OCI-M1 (cell line): ENCODE measurements at regions not wholly inside any gene's neighbourhood (a gene's known extent, or its start where the extent isn't known, plus 50 kb on each side); places are given as distances from the start of the nearest gene placed in this dataset.
A peak's percentile ranks its signal among the peaks of the same experiment; 100 is the strongest.
"Not testable (repeated sequence)": the region's sequence is repeated elsewhere in the genome, so short reads cannot be mapped to it uniquely, and the experiment has no call there.

Source experiments
- DNase-seq: peaks from one replicate; lab custom pipeline; 2025; lab: John Stamatoyannopoulos, UW

DNA sequence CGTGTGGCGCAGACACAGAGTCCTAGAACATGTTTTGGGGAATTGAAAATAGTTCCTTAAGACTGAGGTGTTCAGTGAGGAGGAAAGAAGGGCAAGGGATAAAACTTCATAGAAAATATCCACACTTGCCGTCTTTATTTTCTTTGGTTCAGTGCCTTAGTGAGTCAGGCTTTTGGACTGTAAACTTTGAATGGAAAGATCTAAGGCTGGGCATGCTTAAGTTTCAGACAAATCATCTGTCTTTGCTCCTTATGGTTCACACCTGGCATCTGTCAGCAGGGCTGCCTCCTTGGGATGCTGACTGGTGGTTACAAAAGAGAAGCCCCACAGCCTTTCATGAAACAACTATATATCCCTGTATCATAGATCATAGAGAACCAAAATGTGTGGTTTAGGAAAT lies 136.3 kb upstream of the PRICKLE1 start:
- no peak for DNase-seq

DNA sequence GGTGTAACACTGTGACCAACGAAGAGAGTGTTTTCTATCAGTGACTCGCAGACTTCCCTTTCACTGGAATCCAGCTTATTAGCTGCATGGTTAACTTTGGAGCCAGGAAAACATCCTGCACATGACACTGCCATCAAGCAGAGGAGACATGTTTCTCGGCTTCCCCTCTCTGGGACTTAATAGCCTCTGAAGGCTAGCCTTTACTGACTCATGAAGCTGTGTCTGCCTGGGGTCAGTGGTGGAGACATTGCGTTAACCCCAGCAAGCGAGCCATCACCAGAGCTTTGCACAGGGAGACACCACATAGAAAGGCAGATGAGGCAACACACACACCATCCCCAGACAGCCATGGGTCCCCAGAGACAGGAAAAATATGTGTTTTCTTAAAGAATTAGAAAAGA lies 126.9 kb upstream of the PRICKLE1 start:
- DNase-seq, result no peak

DNA sequence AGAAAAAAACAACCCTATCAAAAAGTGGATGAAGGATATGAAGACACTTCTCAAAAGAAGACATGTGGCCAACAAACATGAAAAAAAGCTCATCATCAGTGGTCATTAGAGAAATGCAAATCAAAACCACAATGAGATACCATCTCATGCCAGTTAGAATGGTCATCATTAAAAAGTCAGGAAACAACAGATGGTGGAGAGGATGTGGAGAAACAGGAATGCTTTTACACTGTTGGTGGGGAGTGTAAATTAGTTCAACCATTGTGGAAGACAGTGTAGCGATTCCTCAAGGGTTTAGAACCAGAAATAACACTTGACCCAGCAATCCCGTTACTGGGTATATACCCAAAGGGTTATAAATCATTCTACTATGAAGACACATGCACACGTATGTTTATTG lies 124.0 kb upstream of the PRICKLE1 start:
- DNase-seq, result not testable (repeated sequence)

DNA sequence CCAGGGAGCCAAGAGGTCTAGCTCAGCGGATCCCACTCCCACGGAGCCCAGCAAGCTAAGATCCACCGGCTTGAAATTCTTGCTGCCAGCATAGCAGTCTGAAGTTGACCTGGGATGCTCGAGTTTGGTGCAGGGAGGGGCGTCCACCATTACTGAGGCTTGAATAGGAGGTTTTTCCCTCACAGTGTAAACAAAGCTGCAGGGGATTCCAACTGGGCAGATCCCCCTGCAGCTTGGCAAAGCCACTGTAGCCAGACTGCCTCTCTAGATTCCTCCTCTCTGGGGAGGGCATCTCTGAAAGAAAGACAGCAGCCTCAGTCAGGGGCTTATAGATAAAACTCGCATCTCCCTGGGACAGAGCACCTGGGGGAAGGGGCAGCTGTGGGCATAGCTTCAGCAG lies 118.8 kb upstream of the PRICKLE1 start:
- not testable (repeated sequence) for DNase-seq

DNA sequence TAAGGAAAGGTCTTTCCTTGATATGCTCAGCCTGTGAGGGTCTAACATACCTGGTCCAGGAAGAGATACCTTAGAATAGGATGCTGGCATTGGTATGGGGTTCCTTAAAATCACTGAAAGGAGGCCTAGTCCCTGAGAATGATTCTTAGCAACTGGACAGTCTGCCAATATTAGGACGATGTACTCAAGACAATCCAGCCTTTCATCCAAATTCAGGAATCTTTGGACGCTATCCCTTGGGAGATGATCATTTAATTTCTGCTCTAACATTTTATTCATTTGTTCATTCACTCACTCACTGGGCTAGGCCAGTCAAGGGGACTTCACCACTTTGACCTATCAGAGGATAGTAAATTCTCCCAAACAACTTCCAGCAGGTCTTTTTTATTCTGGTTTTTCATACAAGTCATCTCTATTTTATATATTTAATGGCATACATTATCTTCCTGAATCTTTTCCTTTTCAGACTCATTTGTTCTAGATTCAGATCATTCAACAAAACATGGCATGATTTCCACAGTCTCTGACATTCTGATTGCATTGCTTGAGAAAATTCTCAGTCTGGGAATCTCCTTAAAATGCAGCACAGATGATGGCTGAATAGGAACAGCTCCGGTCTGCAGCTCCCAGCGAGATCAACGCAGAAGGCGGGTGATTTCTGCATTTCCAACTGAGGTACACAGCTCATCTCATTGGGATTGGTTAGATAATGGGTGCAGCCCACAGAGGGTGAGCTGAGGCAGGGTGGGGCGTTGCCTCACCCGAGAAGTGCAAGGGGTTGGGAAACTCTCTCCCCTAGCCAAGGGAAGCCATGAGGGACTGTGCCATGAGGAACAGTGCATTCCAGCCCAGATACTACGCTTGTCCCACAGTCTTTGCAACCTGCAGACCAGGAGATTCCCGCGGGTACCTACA lies 118.0 kb upstream of the PRICKLE1 start:
- no peak for DNase-seq

DNA sequence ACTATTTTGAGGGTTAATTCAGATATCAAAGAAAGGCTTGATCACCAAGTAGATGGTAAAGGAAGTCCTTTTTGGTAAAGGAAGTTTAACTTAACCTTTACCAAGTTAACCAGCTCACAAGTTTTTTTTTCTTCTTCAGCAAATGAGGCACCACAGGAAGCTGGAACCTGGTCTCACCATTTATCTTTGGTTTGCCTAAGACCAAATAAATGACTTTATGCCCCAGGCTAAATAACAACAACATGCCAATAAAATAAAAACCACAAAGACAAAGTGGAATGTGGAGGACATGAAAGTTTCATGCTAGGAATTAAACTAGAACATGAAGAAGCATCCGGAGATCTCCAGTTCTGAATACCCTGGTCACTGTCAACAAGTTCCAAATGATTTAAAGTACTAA lies 116.8 kb upstream of the PRICKLE1 start:
- DNase-seq, result no peak

DNA sequence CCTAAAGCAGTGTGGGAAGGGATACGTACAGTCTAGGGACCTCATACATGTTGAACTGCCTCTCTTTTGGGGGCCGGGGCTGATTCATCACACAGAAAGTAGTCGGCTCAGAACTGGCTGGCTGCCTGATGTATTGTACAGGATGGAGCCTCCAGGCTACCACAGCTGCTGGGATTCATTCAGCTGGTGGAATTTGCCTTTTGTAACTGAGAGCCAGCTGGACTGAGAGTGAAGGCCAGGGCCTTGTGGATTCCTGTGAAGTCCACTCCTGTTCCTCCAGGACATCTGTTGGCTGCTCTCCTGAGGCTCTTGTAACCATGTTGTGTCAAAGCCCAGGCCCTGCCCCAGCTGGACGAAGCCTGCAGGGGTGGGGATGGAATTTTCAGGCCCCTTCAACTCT lies 116.3 kb upstream of the PRICKLE1 start:
- no peak for DNase-seq

DNA sequence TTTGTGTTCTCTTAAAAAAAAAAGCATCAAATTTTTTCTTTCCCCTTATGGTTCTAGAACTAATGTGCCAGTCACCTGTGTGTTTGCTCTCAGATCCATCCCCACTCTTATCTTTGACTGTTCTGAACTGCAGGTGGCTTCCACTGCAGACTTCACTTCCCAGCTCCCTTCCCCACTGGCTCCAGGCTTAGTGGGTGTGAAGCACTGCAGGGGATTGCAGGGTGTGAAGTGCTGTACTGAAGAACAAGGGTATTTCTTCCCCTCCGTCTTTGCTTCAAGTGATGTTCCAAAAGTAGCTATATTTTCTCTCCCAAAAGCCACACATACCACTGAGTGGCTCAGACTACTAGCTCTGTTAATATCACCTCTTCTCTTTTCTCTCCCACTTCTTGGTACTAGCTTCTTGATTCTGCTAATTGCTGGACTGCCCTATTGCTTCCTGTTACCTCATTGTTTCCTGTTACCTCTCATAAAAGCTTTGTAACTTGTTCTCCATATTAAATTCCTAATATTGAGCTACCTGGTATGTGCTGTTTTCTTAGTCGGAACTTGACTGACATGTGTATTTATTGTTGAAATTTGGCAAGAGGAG lies 115.4 kb upstream of the PRICKLE1 start:
- DNase-seq, result peak; percentile 20

DNA sequence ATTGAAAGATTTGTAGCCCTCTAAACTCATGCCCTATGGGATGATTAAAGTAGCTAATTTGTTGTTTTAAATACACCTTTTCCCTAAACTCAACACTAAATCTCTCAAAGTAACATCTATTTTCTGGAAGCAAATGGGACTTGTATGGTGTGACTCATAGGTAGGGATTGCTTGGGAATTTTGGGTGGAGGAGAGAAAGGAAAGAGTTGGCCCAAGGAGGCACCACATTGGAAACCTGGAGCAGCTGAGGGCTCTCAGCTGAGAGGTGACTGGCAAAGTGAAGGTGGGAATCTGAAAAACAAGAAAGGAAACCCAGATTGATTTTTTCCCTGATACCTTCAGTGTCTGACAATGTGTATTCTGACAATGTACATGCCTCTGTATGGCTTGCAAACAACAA lies 114.8 kb upstream of the PRICKLE1 start:
- DNase-seq, result no peak

DNA sequence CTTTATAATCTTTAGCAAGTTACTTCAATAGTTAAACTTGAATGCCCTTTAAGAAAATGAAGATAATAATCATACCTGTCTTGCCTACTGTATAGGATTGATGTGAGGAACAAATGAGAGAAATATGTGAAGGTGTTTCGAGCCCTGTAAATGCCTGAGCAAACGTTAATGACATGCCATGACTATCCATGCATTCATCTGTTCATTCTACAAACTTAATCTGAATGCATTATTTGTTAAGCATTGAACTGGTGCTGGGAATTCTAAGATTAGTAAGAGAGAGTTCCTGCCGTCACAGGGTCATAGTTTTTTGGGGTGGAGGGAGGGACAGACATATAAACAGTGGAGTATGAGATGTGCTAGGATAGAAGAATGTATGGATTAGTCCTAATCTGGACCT lies 111.5 kb upstream of the PRICKLE1 start:
- DNase-seq, result no peak

DNA sequence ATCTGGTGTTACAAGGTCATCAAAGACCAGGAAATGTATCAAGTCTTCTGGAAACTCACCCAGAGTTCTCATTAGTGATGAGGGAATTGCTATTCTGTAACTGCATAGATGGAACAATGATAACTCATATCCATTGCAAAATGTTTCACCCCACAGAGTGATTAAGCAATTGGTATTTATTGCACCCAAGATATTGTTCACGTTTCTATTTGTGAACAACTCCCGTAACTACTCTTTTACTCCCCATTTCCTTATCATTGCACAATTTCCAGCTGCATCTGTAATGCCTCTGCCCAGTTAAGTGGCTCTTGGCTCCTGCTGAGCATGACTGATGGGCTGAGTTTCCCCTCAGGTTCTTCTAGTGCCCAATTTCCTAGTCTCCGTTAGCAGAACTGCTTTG lies 108.7 kb upstream of the PRICKLE1 start:
- no peak for DNase-seq

DNA sequence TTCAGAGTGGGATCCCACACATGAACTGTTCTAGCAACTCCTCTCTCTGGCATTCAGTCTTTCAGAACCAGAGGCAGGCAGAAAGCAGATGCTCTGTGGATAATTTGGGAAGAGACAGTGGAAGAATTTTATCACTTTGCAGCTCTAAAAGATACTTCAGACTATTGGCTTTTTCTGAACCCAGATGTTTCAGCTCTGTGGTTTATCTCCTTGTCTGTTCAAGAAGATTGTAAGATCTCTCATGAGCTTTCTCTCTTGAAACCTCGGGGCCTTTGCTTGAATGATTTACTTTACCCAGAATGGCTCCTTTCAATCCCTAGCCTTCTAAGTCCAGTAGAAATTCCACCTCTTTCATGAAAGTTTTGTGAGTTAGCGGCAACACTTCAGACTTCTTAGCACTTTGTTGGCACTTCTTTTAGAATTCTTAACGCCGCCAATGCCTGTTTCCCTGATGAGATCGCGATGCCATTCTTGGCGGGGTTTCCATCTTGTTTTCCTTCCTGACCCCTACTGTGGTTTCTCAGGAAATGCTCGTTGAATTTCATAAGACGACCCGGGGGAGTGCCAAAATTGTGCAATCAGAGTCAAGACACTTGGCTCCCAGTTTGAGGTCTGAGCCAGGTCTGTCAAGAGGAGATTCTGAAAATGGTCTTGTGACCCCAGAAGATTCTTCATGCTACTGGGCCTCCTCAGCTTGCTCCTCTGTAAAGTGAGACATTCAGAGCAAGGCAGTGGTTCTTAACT lies 107.0 kb upstream of the PRICKLE1 start:
- peak; percentile 45 for DNase-seq

DNA sequence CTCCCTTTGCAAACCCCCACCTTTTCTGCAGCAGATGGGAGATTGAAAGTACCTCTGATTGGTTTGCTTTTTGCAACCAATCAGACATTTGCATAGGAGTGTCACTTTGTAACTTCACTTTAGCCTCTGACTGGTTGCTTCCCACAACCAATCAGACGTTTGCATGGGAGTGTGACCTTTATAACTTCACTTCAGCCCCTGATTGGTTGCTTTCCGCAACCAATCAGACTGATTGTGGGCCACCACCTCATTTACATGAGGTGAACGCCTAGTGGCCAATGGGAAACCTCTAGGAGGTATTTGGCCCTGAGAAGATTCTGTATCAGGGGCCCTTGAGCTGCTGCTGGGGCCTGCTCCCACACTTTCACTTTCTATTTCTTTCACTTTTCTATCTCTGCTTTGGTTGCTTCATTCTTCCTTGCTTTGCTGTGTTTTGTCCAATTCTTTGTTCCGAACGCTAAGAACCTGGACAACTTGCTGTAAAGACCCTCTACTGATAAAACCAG lies 106.0 kb upstream of the PRICKLE1 start:
- DNase-seq, result peak; percentile 89

DNA sequence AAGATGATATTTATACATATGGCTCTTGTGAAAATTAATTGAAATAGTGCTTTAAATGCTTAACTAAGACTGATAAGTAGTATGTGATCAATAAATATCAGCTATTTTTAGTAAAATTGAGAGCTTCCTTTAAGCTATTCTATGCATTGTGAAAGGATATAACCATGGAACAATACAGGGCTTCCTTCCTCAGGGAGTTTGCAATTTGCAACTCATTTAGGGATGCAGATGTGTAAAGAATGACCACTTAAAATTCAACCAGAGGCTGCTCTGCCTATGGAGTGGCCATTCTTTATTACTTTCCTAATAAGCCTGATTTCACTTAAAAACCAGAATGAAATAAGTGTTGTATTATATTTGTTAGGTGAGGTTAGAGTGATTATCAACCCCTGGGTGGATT lies 103.2 kb upstream of the PRICKLE1 start:
- DNase-seq, result peak; percentile 69

DNA sequence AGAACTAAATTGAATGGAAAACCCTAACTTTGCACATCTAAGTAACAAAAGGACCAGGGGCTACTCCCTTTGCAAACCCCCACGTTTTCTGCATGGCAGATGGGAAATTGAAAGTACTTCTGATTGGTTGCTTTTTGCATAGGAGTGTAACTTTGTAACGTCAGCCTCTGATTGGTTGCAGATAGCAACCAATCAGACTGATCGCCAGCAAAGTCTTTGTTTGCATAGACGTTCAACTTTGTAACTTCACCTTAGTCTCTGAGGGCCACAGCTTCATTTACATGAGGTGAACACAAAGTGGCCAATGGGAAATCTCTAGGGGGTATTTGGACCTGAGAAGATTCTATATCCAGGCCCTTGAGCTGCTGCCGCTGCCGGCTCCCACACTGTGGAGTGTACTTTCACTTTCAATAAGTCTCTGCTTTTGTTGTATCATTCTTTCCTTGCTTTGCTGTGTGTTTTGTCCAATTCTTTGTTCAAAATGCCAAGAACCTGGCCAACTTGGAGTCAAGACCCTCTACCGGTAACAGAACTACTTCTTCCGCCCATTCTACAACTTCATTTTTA lies 102.5 kb upstream of the PRICKLE1 start:
- peak; percentile 96 for DNase-seq

DNA sequence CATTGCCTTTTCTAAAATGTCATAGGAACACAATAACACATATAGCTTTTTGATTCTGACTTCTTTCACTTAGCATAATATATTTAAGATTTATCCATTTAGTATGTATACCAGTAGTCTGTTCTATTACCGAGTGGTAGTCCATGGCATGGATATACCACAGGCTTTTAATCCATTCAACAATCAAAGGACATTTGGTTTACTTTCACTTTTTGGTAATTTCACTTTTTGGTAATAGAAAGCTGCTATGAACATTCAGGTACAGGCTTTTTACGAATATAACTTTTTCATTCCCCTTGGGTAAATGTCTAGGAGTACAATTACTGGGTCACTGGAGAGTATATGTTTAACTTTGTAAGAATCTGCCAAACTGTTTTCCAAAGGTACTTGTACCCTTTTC lies 100.7 kb upstream of the PRICKLE1 start:
- DNase-seq, result no peak

DNA sequence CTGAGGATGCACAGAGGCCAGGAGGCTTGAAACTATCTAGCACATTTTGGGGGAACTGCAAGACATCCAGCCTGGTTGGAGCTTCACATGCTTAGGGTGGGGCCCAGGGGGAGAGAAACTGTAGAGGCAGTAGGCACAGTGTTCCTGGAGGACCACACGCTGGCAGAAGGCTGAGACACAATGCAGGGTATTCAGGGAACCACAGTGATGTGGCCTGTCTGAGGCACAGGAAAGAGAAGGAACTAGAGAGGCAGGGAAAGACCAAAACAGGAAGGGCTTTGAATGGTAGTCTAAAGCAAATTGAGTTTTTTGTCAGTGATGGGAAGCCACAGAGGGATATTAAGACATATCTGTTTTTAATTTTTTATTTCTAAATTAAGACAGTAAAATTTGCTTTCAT lies 100.2 kb upstream of the PRICKLE1 start:
- DNase-seq, result no peak

DNA sequence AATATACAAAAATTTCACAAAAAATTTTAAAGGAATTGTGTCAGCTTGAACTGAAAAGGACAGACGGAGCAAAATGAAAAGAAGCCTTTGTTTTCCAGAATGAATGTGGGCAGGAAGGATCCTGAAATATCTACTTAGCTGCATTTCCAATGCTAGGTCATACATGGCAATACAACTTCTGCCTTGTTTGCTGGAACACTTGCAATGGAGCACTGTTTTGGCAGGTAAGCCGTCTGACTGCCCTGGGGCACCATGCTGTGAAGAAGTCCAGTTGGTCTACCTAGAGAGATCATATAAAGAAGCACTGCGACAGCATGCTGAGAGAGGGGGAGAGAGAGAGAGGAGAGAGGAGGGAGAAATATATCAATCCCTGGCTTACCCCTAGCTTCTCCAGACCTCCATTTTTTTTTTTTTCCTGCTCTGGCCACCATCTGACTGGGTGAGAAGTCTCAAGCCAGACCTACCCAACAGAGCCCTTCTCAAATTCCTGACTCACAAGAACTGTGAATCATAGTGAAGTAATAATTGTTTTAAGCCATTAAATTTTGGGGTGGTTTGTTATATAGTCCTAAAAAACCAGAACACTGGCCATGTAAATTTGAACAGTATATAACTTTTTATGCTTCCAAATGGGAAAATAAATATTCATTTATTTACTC lies 97.1 kb upstream of the PRICKLE1 start:
- DNase-seq, result no peak

DNA sequence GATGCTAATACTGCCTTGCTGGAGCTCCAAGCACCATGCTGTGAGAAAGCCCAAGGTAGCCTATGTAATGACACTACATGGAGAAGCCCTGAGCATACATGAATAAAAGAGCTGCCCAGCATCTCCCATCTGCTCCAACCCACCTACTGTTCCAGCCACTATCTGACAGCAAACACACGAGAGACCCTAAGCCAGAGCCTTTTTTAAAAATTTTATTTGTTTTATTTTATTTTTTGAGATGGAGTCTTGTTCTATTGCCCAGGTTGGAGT lies 95.2 kb upstream of the PRICKLE1 start:
- no peak for DNase-seq

DNA sequence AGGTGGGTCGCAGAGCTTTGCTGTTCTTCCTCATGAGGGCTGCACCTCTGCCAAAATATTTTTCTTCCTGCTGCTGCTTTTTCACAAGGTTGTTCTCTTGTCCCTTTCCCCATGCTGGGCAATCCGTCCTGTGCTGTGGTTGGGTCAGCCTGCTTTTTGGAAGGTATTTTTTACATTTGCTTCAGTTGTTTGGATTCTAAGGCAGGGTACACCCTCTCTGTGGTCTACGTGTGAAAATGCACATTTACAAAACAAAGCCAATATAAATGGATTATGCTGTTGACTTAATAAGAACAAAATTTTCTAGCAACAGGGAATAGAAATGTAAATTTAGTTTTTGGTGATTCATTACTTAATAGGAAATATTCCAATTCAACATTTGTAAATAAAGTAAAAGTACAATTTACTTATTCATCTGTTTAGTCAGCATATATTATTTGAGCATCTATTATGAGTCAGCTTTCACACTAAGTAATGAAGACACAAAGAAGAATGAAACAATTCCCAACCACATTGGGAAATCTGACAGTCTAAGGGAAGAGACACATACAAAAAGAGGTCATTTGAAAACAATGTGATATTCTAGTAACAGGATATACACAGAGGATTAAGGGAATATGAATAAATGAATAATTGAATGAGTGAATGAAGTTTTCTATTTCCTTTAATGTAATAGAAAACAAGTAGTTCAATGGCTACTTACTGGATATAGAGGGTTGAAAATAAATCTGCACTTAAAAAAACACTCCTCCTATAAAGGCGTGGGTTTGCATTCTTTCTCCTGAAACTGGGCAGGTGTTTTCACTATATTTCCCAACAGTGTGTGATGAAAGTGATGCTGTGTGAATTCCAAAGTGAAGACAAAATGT lies 94.6 kb upstream of the PRICKLE1 start:
- no peak for DNase-seq

DNA sequence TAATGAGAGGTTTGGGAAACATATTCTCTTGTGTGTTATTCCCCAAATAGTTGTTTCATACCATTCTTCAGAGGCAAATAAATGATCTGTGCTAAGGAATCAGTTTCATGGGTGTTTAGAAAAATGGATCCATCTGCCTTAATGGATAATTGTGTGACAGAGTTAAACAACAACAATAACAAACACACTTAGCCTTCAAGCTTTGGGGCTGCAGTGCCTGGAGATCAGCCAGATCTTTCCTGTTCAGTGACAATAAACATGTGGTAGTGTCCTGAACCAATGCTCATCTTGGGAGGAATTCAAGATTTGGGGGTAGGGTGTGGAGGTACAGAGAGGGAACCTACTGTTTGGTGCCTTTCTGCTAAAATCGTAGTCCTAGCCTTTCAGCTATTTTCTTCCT lies 93.7 kb upstream of the PRICKLE1 start:
- no peak for DNase-seq
